Iris pigment epithelial cell (primary cell): ENCODE measurements at regions not wholly inside any gene's neighbourhood (a gene's known extent, or its start where the extent isn't known, plus 50 kb on each side); places are given as distances from the start of the nearest gene placed in this dataset.

ENCODE experiments used
- DNase-seq: peaks from one replicate; pipeline ENCODE4 v3.0.0-alpha.2; 2011; ENCODE audit warnings: low read depth

DNA sequence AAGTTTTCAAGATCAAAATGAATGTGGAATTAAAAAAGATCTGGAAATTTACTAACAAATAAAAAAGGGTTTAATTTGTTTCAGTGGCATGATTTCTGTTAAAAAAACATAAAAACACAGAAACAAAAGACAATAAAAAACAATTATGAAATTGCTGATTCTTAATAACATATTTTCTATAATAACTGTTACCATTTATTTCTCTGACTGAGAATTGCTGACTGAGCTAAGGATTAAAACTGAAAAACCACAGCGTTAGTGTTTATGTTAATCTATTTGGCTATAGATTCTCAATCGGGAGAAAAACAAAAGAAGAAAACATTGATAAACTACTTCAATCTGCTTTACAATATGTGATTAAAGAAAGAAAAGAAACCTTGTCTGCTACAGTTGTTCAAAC is 678.6 kb upstream of the ZEB2 start:
- DNase-seq = no peak

DNA sequence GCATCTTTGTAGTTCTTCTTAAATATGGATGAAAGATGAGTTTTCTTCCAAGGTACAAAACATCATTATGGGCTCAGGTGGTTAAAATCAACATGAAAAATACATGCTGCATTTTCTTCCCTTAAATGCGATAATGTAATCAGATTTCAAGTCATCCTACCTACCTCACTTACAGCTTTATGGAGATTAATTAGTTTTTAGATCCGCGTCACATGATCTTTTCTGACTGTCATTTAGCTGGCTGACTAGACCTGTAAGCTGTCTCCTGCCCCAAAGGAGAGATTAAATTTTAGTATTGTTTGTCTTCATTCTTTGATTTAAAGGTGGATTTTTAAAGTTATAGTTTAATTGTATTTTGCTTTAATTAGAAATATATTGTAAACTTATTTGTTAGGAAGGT is 678.0 kb upstream of the ZEB2 start:
- no peak for DNase-seq

DNA sequence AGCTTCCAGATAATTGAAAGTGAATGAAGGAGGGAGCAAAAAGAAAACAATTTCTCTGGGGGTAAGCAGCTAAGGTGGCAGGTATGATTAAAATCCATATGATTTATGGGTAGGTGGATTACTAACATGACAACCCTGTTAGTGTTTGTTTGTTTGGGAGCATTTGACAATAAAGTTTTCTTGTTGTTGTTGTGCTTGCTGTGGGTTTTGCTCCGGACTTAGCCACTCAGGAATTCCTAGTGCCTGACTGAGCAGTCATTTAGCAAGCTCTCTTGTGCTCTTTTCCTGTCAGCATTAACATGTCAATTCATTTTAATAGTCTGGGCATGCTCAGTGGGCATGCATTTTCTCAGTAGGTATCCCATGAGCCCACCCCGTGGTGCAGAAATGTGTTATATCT is 674.8 kb upstream of the ZEB2 start:
- DNase-seq = peak; percentile 45

DNA sequence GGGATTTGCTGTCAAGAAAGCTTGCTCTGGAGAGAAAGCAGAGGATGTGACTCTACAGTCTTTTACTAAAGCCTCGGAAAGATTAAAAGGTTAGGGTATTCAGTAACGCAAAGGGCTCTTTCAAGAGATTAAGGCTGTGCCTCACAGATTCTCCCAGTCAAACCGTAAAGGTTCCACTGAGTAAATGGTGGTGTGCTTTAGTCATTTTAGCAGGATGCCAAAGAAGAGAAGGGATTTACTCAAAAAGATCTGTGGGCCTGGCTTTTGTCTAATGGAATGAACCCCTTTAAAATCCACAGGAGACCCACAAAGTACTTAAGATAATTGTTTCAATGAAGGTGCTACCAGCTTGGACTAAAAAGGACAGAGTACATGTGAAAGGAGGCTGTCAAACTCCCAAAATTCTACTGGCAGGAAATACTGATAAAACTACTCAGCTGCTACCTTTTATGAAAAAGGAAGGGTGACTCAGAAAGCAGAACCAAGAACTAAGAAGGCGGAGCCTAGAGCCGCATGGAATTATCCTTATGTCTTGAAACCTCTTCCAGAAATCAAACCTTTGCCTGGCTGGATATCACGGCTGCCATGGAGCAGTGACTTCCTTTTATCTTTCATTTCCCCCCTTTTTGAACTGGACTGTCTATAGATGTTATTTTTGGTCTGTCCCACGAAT is 670.2 kb upstream of the ZEB2 start:
- DNase-seq = peak; percentile 41

DNA sequence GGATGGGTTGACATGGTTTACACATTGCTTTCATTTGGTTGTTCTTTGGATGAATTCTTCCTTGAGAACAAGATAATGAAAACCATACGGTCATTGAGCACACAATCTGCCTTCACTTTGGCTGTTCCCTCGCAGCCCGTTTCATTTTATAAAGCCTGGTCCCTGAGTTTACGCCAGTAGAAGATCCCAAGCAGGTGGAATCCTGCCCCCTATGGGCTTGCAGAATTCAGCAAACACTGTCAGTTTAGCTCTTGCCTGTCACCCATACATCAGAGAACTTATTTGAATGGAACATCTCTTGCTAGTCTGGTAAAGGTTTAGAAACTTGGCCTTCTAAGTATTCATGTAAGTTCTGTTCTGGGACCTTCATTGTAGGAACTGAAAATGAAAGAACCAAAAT is 666.4 kb upstream of the ZEB2 start:
- DNase-seq = no peak

DNA sequence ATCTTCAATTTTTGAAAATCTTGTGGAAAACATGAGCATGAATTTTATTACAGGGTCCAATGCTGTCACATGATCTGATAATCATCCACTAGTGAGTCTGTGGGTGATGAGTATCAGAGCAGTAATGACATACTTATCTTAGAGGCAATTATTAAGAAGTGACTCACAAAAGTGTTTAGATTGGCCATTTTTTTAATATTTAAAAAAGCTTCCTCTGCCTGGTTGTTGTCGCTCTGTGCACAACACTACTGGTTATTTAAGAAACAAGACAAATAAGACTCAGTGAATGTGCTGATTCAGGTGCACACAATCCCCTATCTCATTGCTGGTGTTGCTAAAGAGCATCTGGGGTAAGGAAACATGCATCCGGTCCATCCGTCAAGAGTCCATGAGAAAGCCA is 665.8 kb upstream of the ZEB2 start:
- DNase-seq = peak; percentile 73

DNA sequence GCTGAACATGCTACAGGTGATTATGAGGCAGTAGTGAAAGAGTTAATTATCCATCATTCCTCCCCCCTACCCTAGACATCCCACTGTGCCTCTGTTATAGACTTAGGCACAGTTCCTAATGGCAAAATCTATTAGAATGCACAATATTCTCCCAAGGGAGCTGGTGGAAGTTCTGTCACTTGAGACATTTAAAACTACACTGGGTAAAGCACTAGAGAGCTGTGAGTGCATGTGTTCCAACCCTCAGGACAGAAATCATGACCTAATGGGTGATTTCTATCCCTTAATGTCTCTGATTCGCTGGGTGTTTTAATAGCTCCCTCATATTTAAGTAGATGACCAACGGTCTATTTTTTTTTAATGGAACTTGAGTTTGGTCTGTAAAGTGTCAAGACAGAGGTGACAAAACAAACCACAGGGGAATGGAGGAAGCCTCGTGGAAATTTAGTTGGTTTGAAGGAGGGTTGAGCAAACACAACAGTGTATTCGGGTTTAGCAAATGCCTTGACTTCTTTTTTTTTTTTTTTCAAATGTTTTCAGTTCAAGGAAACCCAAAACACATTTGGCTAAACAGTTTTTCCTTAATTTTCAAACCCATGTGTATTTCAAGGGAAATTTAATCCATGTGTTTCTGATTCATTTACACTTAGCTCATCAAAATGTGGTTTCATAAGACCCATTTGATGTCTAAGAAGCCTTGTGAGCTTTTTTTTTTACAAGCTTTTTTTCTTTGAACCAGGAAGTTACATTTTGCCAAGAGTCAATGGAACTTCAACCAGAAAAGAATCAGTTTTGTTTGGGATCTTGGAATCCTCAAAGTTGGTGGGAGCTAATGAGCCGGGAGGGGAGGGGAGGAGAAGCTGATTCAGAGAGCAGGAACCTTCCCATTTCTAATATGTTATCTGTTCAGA is 665.1 kb upstream of the ZEB2 start:
- DNase-seq = peak; percentile 33

DNA sequence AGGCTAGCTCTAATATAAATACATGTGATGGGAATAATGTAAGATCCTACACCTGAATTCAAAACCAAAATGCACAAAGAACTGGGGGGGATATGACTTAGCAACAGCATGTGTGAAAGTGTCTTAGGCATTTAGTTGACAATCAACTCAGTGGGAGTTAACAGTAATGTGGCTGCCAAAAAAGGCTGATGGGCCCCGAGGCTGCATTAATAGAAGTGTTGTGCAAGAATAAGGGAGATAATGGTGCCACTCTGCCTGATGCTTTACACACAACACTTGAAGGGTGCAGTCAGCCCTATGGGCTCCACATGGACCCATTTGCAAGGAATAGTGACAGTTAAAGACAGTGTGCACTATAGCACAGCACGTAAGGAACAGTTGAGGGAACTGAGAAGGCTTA is 649.4 kb upstream of the ZEB2 start:
- no peak for DNase-seq

DNA sequence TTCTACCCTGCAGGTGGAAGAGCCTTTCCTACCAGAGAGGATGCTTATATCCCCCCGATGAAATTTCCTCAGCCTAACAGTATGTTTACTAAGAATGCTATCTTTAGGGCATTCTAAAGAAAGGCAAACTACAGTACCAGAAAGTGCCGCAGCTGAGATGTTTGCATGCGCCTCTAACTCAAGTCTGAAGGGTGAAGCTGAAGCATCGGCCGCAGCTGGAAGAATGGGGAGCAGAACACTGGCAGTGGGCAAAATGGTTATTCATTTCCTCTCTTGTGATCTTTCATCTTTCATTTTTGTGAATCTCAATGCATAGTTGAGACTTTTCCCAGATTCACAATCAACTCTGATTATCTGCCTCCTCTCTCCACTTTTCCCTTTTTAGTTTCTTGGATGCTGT is 648.2 kb upstream of the ZEB2 start:
- DNase-seq = no peak

DNA sequence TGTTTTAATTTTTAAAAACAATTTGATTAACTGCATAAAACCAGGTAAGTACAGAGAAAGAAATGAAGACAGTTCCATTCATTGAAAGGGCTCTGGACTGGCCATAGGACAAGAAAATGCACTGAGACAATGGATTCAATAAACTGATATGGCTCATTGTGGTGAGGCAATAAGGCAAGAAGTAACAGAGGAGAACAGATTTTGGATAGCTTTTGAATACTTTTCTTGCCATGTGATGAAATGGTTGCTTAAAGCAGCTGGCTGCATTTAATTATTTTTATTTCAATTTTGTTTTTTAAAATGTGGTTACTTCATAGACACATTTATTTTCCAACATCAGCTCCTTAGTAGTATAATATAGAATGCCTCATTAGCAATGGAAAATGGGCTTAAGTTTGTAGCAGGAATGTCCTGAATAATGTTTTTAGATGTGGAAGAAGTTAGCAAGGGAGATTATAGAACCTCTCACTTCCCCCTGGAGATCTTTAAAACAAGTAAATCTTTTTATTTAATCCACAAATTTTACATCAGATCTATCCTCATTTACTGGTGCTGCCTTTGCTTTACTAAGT is 646.9 kb upstream of the ZEB2 start:
- no peak for DNase-seq

DNA sequence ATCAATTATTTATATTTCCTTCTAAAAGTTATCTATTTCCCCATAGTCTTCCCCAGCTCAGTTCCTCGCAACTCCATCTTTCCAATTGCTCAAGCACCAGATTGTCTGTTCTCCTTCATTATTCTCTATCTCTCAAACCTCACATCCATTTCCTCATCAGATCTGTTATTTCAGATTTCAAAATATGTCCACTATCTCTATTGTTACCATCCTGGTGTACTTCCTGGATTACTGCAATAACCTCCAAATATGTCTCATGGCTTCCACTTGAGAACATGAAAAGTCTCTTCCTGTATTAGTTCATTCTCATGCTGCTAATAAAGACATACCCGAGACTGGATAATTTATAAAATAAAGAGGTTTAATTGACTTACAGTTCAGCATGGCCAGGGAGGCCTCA is 641.7 kb upstream of the ZEB2 start:
- DNase-seq = peak; percentile 25

DNA sequence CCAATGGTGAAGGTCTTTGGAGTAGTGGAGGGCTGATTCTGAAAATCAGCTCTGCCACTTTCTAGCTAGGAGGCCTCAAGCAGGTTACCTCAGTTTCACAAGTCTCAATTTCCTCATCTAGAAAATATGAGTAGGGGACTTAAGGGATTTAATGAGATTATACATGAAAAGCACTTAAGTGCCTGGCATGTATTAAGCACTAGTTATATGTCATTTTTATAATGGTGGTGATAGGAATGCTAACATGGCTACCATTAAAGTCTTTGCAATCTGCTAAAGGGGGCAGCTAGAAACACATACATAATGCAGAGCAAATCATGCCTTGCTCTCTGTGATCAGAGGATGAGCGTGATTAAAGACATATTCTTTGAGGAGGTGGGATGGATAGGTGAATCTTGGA is 640.9 kb upstream of the ZEB2 start:
- DNase-seq = no peak

DNA sequence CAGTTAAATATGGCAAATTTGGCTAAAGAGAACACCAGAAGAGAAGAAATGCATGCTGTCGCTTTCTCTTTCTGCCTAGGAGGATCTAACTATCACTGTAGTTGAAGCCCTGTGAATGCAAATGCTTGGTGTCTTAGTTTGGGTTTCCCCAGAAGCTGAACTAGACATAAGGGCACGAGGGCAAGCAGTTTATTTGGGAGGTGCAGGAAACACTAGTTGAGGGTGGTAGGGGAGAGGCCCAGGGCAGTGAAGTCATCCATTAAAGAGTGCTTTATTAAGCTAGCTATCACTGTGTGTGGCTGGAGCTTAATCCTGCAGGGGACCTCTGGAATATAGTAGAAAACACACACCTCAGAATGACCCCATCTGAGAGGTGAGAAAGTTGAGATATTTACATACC is 639.8 kb upstream of the ZEB2 start:
- no peak for DNase-seq

DNA sequence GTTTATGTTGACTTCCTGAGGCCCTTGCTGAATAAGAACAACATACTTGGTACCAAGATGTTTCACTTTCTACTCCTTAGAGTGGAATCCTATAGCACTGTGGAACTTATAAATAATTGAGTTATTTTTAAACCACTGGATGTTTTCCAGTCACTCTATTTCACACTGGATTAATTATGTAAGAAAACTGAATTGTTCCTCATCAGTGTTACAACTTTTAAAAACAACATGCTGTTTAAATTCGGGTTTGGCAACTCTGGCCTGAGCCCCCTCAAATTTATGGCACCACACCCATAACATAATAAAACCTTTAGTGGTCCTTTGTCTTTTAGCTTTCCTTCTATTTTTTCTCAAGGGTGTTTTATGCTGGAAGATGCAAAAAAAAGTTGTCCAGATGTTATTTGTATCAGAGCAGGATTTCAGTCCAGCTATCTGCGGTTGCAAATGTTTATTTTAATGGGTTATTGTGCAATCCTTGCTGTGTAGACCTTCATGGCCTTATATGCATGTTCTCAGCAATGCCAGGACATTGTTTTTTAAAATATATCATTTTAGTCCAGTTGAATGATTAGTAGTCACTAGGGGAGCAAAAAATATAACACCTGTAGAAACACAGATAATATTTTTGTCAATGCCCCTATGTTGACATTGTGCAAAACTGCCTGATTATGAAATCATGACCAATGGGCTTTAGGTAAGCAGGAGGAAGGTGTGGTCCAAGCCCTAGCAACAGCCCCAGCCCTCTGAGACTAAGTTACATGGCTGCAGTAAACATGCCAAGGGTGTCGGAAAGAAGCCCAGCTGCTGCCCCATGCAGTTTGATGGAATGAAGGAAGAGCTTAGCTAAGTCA is 638.0 kb upstream of the ZEB2 start:
- peak; percentile 96 for DNase-seq

DNA sequence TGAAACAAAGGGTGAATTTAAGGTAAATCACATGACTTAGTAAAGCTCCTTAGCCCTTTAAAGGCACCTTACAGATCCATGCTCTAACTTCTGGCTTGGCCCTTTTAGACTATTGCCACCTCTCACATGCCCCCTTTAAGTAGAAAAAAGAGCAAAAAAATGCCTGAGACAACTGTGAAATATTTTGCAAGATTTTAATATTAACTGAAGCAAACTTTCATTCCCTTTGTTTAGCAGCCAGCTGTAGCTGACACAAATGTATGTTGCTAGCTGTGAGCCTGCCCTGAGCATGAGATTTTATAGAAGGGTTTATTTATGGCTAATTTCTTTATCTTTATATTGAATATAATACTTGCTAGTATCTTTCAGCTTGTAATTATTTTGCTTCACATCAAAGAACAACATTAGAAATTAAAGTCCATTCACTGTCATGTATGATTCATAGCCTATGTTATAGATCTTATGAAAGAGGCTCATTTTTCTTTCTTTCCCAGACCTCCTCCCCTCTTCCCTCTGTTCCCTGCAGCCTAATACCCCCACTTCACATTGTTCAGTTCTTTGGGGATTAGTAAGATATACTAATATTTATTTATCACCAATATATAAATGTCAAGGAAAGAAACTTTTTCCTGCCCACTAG is 637.2 kb upstream of the ZEB2 start:
- DNase-seq = peak; percentile 9

DNA sequence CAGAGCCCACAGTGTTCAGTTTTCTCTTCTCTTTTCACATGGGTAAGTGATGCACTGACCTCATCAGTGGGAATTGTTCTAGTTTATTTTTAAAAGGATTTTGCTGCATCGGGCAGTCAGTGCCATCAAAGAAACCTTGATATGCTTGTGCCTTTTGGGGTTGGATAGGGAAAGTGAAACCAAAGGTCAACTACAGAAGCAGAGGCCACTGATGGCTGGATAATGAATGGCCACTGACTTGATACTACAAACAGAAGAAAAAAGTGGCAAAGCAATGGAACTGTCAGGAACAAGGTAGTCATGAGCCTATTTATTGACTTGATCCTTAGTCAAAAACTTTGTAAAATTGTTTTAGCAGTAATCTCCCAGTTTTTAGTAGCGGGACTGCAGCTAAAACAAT is 636.3 kb upstream of the ZEB2 start:
- DNase-seq = no peak

DNA sequence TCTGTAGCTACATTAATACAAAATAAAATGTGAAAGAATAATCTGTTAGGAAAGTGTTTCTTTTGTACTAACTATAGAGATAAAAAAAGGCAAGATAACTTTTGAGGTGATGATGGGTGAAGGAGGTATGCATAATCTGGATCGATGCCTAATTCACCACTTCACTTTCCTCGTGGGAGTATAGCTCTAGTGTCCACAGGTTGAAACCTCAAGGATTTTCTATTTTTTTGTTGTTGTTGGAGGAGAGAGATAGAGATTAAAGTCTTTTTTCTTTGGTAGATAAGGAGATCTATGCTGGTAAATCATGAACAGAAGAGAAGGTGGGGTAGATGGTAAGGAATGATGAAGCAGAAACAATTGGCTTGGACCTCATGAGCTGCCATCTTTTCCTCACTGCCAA is 635.3 kb upstream of the ZEB2 start:
- no peak for DNase-seq

DNA sequence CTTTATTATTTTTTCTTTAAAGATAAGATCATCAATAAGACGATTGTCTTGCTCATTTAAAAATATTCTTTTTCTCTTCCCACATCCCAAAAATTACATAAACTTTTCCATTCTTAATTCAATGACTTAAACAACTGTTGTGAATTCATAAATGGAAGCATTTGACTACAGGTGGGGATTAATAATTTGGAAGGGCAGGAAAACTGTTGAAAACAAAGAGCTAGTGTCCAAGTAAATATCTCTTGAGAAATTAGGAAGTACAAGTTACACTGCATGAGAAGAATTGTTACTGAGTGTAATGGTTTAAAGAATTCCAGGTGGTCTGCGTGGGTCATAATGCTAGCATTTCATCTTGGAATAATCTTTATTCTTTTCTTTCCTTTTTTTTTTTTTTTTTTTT is 634.8 kb upstream of the ZEB2 start:
- DNase-seq = no peak

DNA sequence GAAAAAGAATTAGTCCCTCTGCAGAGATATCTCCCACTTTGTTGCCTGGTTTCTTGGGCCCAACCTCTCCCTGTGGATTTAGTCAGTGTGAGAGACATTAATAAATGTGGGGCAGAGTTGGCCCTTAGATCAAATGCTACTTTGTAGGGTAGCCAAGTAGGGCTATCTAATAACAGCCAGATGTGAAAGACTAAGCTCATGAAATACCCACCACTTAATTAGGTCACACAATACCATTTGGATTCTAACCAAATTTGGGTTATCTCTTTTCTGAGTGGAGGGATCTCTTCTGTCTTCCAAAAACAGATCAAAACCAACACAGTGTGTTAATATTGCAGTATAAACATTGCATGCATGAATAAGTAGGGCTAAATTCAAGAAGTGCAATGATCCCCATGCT is 626.8 kb upstream of the ZEB2 start:
- DNase-seq = no peak

DNA sequence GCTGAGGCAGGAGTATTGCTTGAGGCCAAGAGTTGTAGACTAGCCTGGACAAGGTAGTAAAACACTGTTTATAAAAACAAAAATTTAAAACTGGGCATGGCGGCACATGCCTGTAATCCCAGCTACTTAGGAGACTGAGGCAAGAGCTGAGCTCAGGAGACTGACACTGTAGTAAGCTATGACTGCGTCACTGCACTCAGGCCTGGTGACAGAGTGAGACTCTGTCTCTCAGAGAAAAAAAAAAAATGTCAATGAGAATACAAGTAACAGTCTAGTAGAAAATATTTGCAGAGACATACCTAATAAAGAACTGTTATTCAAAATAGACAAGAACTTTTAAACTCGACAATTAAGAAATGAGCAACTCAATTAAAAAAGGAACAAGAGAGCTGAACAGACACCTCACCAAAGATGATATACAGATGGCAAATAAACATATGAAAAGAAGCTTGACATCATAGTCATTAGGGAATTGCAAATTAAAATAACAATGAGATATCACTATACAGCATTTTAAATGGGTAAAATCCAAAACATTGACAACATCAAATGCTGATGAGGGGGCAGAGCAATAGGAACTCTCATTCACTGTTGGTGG is 624.3 kb upstream of the ZEB2 start:
- no peak for DNase-seq

DNA sequence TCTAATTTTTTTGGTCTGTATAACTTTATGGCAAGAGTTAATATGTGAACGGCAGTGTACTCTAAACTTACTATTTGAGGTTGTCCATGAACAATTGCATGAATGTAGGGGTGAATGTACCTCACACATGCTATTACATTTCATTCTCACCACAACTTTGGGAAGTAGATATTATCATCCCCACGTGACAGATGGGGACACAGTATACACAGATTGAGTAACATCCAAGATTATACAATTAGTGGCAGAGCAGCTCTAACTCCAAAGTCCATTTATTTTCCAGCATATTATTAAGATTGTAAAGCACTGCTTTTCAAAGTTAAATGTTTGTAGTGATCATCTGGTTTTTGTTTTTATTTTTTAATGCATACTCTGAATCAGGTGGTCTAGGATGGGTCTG is 622.1 kb upstream of the ZEB2 start:
- DNase-seq = no peak

DNA sequence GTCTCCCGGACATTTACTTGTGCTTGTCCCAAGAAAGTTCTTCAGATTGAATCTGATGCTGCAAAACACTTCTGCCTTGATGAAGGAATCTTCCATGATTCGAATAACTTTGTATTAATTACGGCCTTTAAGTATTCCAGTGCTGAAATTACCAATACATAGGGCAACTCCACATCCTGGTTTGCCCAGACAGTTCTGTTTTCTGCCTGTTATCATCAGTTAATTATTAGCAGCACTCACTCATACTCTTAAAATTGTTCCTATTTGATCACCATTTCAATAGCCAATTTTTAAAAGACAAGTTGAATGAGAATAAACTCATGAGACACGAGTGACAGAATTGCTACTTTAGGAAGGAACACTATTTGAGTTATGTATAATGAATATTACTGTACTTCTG is 620.7 kb upstream of the ZEB2 start:
- DNase-seq = no peak
